IMR-90 (cell line): ENCODE measurements at regions not wholly inside any gene's neighbourhood (a gene's known extent, or its start where the extent isn't known, plus 50 kb on each side); places are given as distances from the start of the nearest gene placed in this dataset.
"Not testable (repeated sequence)": the region's sequence is repeated elsewhere in the genome, so short reads cannot be mapped to it uniquely, and the experiment has no call there.

Experiments used
- ATAC-seq: fragments of 200-7000 bp; cut with Tn5 transposase; 2 replicates; pipeline ENCODE4 v1.9.1; 2020; ENCODE audit warnings: low read depth, mild to moderate bottlenecking, moderate library complexity
- BruUV-seq: library from RNA; stranded (reverse); fragments of 400-500 nt; replicated peaks from 2 replicates; lab custom pipeline; 2021; lab: Mats Ljungman, UMichigan
- CTCF ChIA-PET: fragments of 300-600 bp; formaldehyde crosslinking; extraction: SDS; loops from one replicate; lab custom pipeline; 2021; ENCODE audit warnings: antibody characterized with exemption; lab: Yijun Ruan, JAX
- POLR2A ChIA-PET: fragments of 300-600 bp; sonication (Branson Sonifier 250); formaldehyde crosslinking; loops from one replicate; lab custom pipeline; 2022; ENCODE audit warnings: antibody characterized with exemption; ENCODE audit not compliant: unreplicated experiment; lab: Charles Lee
- DNase-seq: peaks from one replicate; pipeline ENCODE4 v3.0.0; 2013
- H2AFZ ChIP-seq: replicated peaks from 2 replicates; pipeline ENCODE3; 2013; ENCODE audit warnings: low read length, mild to moderate bottlenecking; ENCODE audit not compliant: poor library complexity
- H2AK5ac ChIP-seq: 2 replicates; pipeline ENCODE4 v1.6.1; 2013; ENCODE audit warnings: low read depth, low read length, inconsistent platforms
- H2AK9ac ChIP-seq: replicated peaks from 2 replicates; pipeline ENCODE3; 2013; ENCODE audit warnings: mild to moderate bottlenecking, low read depth, low read length, moderate library complexity; ENCODE audit not compliant: poor library complexity
- H2BK120ac ChIP-seq: 2 replicates; pipeline ENCODE4 v1.6.1; 2013; ENCODE audit warnings: low read depth, low read length, inconsistent platforms
- H2BK15ac ChIP-seq: 3 replicates; pipeline ENCODE4 v1.6.1; 2013; ENCODE audit warnings: low read depth, low read length, inconsistent platforms
- H2BK20ac ChIP-seq: 2 replicates; pipeline ENCODE4 v1.6.1; 2013; ENCODE audit warnings: low read depth, mild to moderate bottlenecking, inconsistent platforms, low read length, moderate library complexity
- H2BK5ac ChIP-seq: 2 replicates; pipeline ENCODE4 v1.6.1; 2013; ENCODE audit warnings: mild to moderate bottlenecking, low read depth, low read length, inconsistent platforms; ENCODE audit not compliant: poor library complexity, severe bottlenecking
- H3K14ac ChIP-seq: replicated peaks from 2 replicates; pipeline ENCODE4 v1.6.1; 2013; ENCODE audit warnings: low read depth, low read length, inconsistent platforms
- H3K18ac ChIP-seq: 2 replicates; pipeline ENCODE4 v1.6.1; 2013; ENCODE audit warnings: low read depth, low read length, control low read depth
- H3K23ac ChIP-seq: 2 replicates; pipeline ENCODE4 v1.6.1; 2013; ENCODE audit warnings: low read depth, low read length, inconsistent platforms
- H3K27ac ChIP-seq: 2 replicates; pipeline ENCODE4 v1.5.1; 2013; ENCODE audit warnings: mild to moderate bottlenecking, control low read depth, low read length; ENCODE audit not compliant: insufficient read depth
- H3K27me3 ChIP-seq: 2 replicates; pipeline ENCODE4 v1.6.1; 2013; ENCODE audit warnings: low read length; ENCODE audit not compliant: control insufficient read depth, insufficient read depth
- H3K36me3 ChIP-seq: 2 replicates; pipeline ENCODE4 v1.6.1; 2013; ENCODE audit warnings: low read length, mixed read lengths; ENCODE audit not compliant: control insufficient read depth, insufficient read depth
- H3K4ac ChIP-seq: 2 replicates; pipeline ENCODE4 v1.6.1; 2013; ENCODE audit warnings: low read depth, low read length, inconsistent platforms
- H3K4me1 ChIP-seq: 2 replicates; pipeline ENCODE4 v1.6.1; 2013; ENCODE audit warnings: low read length, mixed read lengths; ENCODE audit not compliant: control insufficient read depth, insufficient read depth
- H3K4me2 ChIP-seq: 2 replicates; pipeline ENCODE4 v1.6.1; 2013; ENCODE audit warnings: low read depth, mild to moderate bottlenecking, control low read depth, low read length, moderate library complexity
- H3K4me3 ChIP-seq: 2 replicates; pipeline ENCODE4 v1.5.1; 2013; ENCODE audit warnings: low read depth, mild to moderate bottlenecking, control low read depth, low read length, moderate library complexity; ENCODE audit not compliant: insufficient read depth
- H3K56ac ChIP-seq: 2 replicates; pipeline ENCODE4 v1.6.1; 2013; ENCODE audit warnings: low read length, inconsistent platforms; ENCODE audit not compliant: insufficient read depth; ENCODE audit errors: extremely low read depth
- H3K79me1 ChIP-seq, 2 experiments: 2 replicates each; pipeline ENCODE4 v1.6.1; 2013; ENCODE audit warnings: low read length in 2 of 2, inconsistent platforms in 1 of 2, low read depth in 1 of 2
- H3K9ac ChIP-seq: 2 replicates; pipeline ENCODE4 v1.6.1; 2013; ENCODE audit warnings: low read depth, low read length, control low read depth
- H3K9me1 ChIP-seq: 2 replicates; pipeline ENCODE4 v1.6.1; 2013; ENCODE audit warnings: low read length, inconsistent platforms; ENCODE audit not compliant: insufficient read depth
- H3K9me3 ChIP-seq: 2 replicates; pipeline ENCODE4 v1.6.1; 2013; ENCODE audit warnings: low read length; ENCODE audit not compliant: control insufficient read depth, insufficient read depth
- H4K20me1 ChIP-seq: 2 replicates; pipeline ENCODE4 v1.6.1; 2013; ENCODE audit warnings: low read length, inconsistent platforms; ENCODE audit not compliant: insufficient read depth
- H4K5ac ChIP-seq: 2 replicates; pipeline ENCODE4 v1.6.1; 2013; ENCODE audit warnings: mild to moderate bottlenecking, low read depth, low read length, control low read depth
- H4K8ac ChIP-seq, 2 experiments: 2 replicates each; pipeline ENCODE4 v1.6.1; 2013; ENCODE audit warnings: low read depth in 2 of 2, low read length in 2 of 2, control low read depth in 1 of 2, inconsistent platforms in 1 of 2
- H4K91ac ChIP-seq: 2 replicates; pipeline ENCODE4 v1.6.1; 2013; ENCODE audit warnings: low read depth, low read length, inconsistent platforms; ENCODE audit not compliant: insufficient read depth
- WGBS, 2 experiments: methylation state at CpG; one replicate each; pipeline versions ENCODE4 v1.1.5 to v1.1.7; 2013; ENCODE audit warnings: missing lambda C conversion rate in 2 of 2; ENCODE audit not compliant: insufficient read length in 1 of 2; ENCODE audit errors: extremely low coverage in 2 of 2; 5-methylcytosine and 5-hydroxymethylcytosine counted together
- dilution Hi-C: fragments of 300-500 bp; cut with HindIII; formaldehyde crosslinking; loops from one replicate; pipeline ENCODE4 v1.14.3; 2018; ENCODE audit warnings: low sequenced_read_pairs; ENCODE audit not compliant: unreplicated experiment
- in situ Hi-C: fragments of 300-500 bp; cut with MboI; formaldehyde crosslinking; loops from 3 replicates; pipeline ENCODE4 v1.14.3; 2019; ENCODE audit warnings: low sequenced_read_pairs, inconsistent platforms, mixed read lengths
- intact Hi-C: fragments of 100-400 bp; cut with micrococcal nuclease; formaldehyde crosslinking; loops from 2 replicates; pipeline ENCODE4 v1.10.0; 2022

- H3K27ac ChIP-seq, H3K9ac ChIP-seq, H3K23ac ChIP-seq, H3K36me3 ChIP-seq, DNase-seq, ATAC-seq, H4K8ac ChIP-seq, H2BK120ac ChIP-seq, H3K4me3 ChIP-seq, H2BK20ac ChIP-seq, H3K4me1 ChIP-seq, H3K27me3 ChIP-seq, H3K4me2 ChIP-seq, BruUV-seq, H3K9me1 ChIP-seq, H3K14ac ChIP-seq, H3K4ac ChIP-seq, H4K20me1 ChIP-seq, H3K56ac ChIP-seq, CTCF ChIA-PET, H2AFZ ChIP-seq, H2AK5ac ChIP-seq, H3K79me1 ChIP-seq, H2BK15ac ChIP-seq, H4K5ac ChIP-seq, H4K91ac ChIP-seq, H2BK5ac ChIP-seq, H3K18ac ChIP-seq, POLR2A ChIA-PET, intact Hi-C loops, dilution Hi-C loops, in situ Hi-C loops, H2AK9ac ChIP-seq: not testable (repeated sequence)
- H3K9me3 ChIP-seq, result peaks cover 24% of the 10 kb centered on the region
- WGBS, 2 experiments, result 52% methylated on average over 6 of the region's 14 CpGs; no CpG with 5 or more reads in 1 of the 2 experiments
Observed at GRCh38 chr14:105770619-105771216, 244.3 kb downstream of the TMEM121 start.

- H2AFZ ChIP-seq, H3K14ac ChIP-seq, H4K91ac ChIP-seq, dilution Hi-C loops, H2BK120ac ChIP-seq, H2BK20ac ChIP-seq, H2AK5ac ChIP-seq, H3K27ac ChIP-seq, CTCF ChIA-PET, H3K4me3 ChIP-seq, BruUV-seq, DNase-seq, H3K4me1 ChIP-seq, in situ Hi-C loops, ATAC-seq, H3K79me1 ChIP-seq, H3K23ac ChIP-seq, H3K27me3 ChIP-seq, POLR2A ChIA-PET, H4K8ac ChIP-seq, H3K18ac ChIP-seq, H3K36me3 ChIP-seq, H3K4ac ChIP-seq, H2BK15ac ChIP-seq, H3K9ac ChIP-seq, H2BK5ac ChIP-seq, intact Hi-C loops, H3K56ac ChIP-seq, H2AK9ac ChIP-seq, H4K5ac ChIP-seq, H3K9me1 ChIP-seq, H4K20me1 ChIP-seq, H3K4me2 ChIP-seq: not testable (repeated sequence)
- 80% methylated on average over 2 of the region's 35 CpGs; no CpG with 5 or more reads in 1 of the 2 experiments for WGBS, 2 experiments
- peaks cover 18% of the 10 kb centered on the region for H3K9me3 ChIP-seq
Observed at GRCh38 chr14:105771261-105772226, 245.2 kb downstream of the TMEM121 start.
